Panc1 (cell line): ENCODE measurements at regions not wholly inside any gene's neighbourhood (a gene's known extent, or its start where the extent isn't known, plus 50 kb on each side); places are given as distances from the start of the nearest gene placed in this dataset.

ENCODE experiments used
- ATAC-seq: fragments of 200-7000 bp; cut with Tn5 transposase; 2 replicates; pipeline ENCODE4 v1.9.1; 2020; ENCODE audit warnings: mild to moderate bottlenecking, moderate library complexity
- BruUV-seq: library from RNA; stranded (reverse); fragments of 400-500 nt; replicated peaks from 2 replicates; lab custom pipeline; 2021; lab: Mats Ljungman, UMichigan
- CTCF ChIA-PET: fragments of 300-600 bp; sonication (Branson Sonifier 250); formaldehyde crosslinking; loops from one replicate; lab custom pipeline; 2022; ENCODE audit warnings: antibody characterized with exemption; lab: Charles Lee
- POLR2A ChIA-PET: fragments of 300-600 bp; sonication (Branson Sonifier 250); formaldehyde crosslinking; loops from one replicate; lab custom pipeline; 2022; ENCODE audit warnings: antibody characterized with exemption; lab: Charles Lee
- DNase-seq: peaks from one replicate; pipeline ENCODE4 v3.0.0-alpha.2; 2010; ENCODE audit warnings: low read depth, low spot score
- H3K27ac ChIP-seq: 2 replicates; pipeline ENCODE4 v1.5.1; 2011; ENCODE audit warnings: mild to moderate bottlenecking, low read length, inconsistent platforms
- H3K27me3 ChIP-seq: fragments of 200-500 bp; sonication (Bioruptor generic); 2 replicates; pipeline ENCODE4 v1.6.0; 2014; ENCODE audit warnings: low read length, inconsistent platforms; ENCODE audit not compliant: control insufficient read depth, insufficient read depth
- H3K36me3 ChIP-seq: fragments of 200-500 bp; sonication (Bioruptor generic); 2 replicates; pipeline ENCODE4 v1.5.1; 2014; ENCODE audit warnings: inconsistent platforms, mild to moderate bottlenecking, low read length, moderate library complexity; ENCODE audit not compliant: control insufficient read depth, insufficient read depth
- H3K4me1 ChIP-seq: 2 replicates; pipeline ENCODE4 v1.5.1; 2011; ENCODE audit warnings: inconsistent platforms, mild to moderate bottlenecking, low read length, moderate library complexity; ENCODE audit not compliant: control insufficient read depth, insufficient read depth
- H3K4me3 ChIP-seq, 2 experiments: 2 replicates each; pipeline ENCODE4 v1.5.1; 2011 to 2012; ENCODE audit warnings: low read depth in 2 of 2, low read length in 2 of 2, mild to moderate bottlenecking in 2 of 2, inconsistent platforms in 1 of 2, moderate library complexity in 1 of 2
- H3K9me3 ChIP-seq: fragments of 200-500 bp; sonication (Bioruptor generic); 2 replicates; pipeline ENCODE4 v1.5.1; 2014; ENCODE audit warnings: low read depth, mild to moderate bottlenecking, inconsistent platforms, low read length, moderate library complexity; ENCODE audit not compliant: control insufficient read depth, insufficient read depth
- CTCF ChIP-seq: fragments of 450-650 bp; IDR thresholded peaks from 2 replicates; pipeline ENCODE4 v1.5.1; 2017; ENCODE audit warnings: mild to moderate bottlenecking
- POLR2AphosphoS5 ChIP-seq: IDR thresholded peaks from 2 replicates; pipeline ENCODE4 v1.6.1; 2012; ENCODE audit warnings: mild to moderate bottlenecking, low read depth, low read length, moderate library complexity
- SIN3A ChIP-seq: IDR thresholded peaks from 2 replicates; pipeline ENCODE4 v1.6.1; 2012; ENCODE audit warnings: low read depth, mild to moderate bottlenecking, low read length, moderate library complexity, borderline replicate concordance; ENCODE audit not compliant: insufficient read depth
- TCF7L2 ChIP-seq: IDR thresholded peaks from 2 replicates; pipeline ENCODE4 v1.6.1; 2011; ENCODE audit warnings: mild to moderate bottlenecking, low read depth, low read length, inconsistent platforms
- in situ Hi-C: cut with HindIII; loops from 2 replicates; pipeline ENCODE4 v1.10.0; 2016; ENCODE audit warnings: low sequenced_read_pairs, low pct_unique_long_range_greater_than_20kb
- intact Hi-C: fragments of 100-400 bp; cut with micrococcal nuclease; formaldehyde crosslinking; loops from one replicate; pipeline ENCODE4 v1.10.0; 2022; ENCODE audit not compliant: unreplicated experiment
- TF ChIP-seq, protein P1 (sequence below), 2 experiments: IDR thresholded peaks; 2 replicates each; pipeline ENCODE4 v1.6.1; 2011 to 2012; ENCODE audit warnings: low read depth in 2 of 2, control low read depth in 1 of 2, low read length in 1 of 2, mild to moderate bottlenecking in 1 of 2, moderate library complexity in 1 of 2; ENCODE audit not compliant: insufficient read depth in 1 of 2

DNA sequence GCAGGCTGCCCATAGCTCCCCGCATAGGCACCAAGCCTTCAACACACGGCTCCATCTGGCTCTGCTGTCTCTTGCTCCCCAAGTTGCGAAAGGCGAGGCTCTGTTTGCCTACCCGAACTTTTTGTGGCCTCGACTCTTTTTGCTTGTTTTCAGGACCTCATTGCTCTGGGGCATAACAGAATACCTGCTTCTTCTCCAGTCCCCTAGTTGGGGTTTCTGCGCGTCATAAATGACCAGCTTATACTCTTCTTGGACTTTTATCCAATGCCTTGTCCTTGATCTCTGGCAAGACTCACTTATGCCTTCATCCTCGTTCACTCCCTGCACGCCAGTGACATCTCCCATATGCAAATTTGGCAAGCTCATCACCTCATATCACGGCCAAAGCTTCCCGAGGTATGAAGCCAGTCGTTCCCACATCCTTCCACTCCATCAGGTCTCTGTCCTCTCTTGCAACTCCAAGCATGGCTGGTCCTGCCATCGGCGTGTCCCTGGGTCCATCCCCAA, 238.8 kb upstream of the ADAMTS16 start:
- DNase-seq: no peak
- ATAC-seq: no peak
- H3K9me3 ChIP-seq: no peaks in the 10 kb centered on the region
- ChIA-PET POLR2A (no interaction called here), CTCF (no interaction called here)
- in situ Hi-C loops (no loop called here), intact Hi-C loops (no loop called here)
- peaks cover 3% of the 10 kb centered on the region; the same call in 1 of the 2 replicates for H3K27me3 ChIP-seq
- H3K36me3 ChIP-seq: no peaks in the 10 kb centered on the region
- no peaks in the 10 kb centered on the region for H3K4me1 ChIP-seq
- no TSS peak for BruUV-seq
- no peak overlapping the region for H3K27ac ChIP-seq
- no peak overlapping the region for H3K4me3 ChIP-seq
- TF ChIP-seq CTCF (no peak), POLR2AphosphoS5 (no peak), SIN3A (no peak)
- TF ChIP-seq, protein P1, sequence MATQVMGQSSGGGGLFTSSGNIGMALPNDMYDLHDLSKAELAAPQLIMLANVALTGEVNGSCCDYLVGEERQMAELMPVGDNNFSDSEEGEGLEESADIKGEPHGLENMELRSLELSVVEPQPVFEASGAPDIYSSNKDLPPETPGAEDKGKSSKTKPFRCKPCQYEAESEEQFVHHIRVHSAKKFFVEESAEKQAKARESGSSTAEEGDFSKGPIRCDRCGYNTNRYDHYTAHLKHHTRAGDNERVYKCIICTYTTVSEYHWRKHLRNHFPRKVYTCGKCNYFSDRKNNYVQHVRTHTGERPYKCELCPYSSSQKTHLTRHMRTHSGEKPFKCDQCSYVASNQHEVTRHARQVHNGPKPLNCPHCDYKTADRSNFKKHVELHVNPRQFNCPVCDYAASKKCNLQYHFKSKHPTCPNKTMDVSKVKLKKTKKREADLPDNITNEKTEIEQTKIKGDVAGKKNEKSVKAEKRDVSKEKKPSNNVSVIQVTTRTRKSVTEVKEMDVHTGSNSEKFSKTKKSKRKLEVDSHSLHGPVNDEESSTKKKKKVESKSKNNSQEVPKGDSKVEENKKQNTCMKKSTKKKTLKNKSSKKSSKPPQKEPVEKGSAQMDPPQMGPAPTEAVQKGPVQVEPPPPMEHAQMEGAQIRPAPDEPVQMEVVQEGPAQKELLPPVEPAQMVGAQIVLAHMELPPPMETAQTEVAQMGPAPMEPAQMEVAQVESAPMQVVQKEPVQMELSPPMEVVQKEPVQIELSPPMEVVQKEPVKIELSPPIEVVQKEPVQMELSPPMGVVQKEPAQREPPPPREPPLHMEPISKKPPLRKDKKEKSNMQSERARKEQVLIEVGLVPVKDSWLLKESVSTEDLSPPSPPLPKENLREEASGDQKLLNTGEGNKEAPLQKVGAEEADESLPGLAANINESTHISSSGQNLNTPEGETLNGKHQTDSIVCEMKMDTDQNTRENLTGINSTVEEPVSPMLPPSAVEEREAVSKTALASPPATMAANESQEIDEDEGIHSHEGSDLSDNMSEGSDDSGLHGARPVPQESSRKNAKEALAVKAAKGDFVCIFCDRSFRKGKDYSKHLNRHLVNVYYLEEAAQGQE (IDR thresholded peaks at IDR 0.05; ENCODE audit: insufficient read depth in 1 of 2, low read depth in 2 of 2, low read length in 1 of 2): no peak

- in situ Hi-C loops (no loop called here), intact Hi-C loops (no loop called here)
- H3K4me3 ChIP-seq: no peak overlapping the region
- H3K9me3 ChIP-seq: no peaks in the 10 kb centered on the region
- BruUV-seq: no TSS peak
- CTCF ChIA-PET: no interaction called here
- H3K4me1 ChIP-seq: no peaks in the 10 kb centered on the region
- H3K36me3 ChIP-seq: no peaks in the 10 kb centered on the region
- POLR2A ChIA-PET: no interaction called here
- no peak overlapping the region for H3K27ac ChIP-seq
- DNase-seq (no peak), ATAC-seq (no peak)
- H3K27me3 ChIP-seq: peaks cover 3% of the 10 kb centered on the region; the same call in 1 of the 2 replicates
- no peak for TF ChIP-seq POLR2AphosphoS5
- TF ChIP-seq TCF7L2: no peak
- TF ChIP-seq, protein P1 (IDR thresholded peaks at IDR 0.05; ENCODE audit: insufficient read depth in 1 of 2, low read depth in 2 of 2, low read length in 1 of 2): no peak
- no peak for TF ChIP-seq SIN3A
- no peak for TF ChIP-seq CTCF
These were observed 238.2 kb upstream of the ADAMTS16 start for GRCh38 chr5:4901924-4902323.
